ENCODE measurements at regions not wholly inside any gene's neighbourhood (a gene's known extent, or its start where the extent isn't known, plus 50 kb on each side); places are given as distances from the start of the nearest gene placed in this dataset.
"Not testable (repeated sequence)": the region's sequence is repeated elsewhere in the genome, so short reads cannot be mapped to it uniquely, and the experiment has no call there.

DNA sequence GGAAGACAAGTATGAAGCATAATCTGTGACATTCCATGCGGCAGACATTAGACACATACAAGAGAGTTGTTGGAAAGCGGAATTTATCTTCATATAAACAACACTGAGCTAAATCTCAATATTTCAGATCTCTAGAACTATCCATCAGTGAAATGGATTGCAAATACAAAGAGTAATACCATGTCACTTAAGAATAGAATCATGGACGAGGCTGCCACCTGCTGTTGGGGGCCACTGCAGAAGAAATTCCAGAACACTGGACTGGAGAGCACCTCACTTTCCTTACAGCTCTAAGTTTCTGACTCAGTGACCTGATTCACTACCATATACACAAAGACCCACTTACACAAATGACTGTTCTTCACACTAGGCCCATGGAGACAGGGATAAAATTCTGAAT lies 346.7 kb downstream of the OR4F29 start:
- TF ChIP-seq CTCF, POLR2A (IDR thresholded peaks at IDR 0.05): not testable (repeated sequence)

Data from heart left ventricle (tissue), 13 donors.